ENCODE measurements at regions not wholly inside any gene's neighbourhood (a gene's known extent, or its start where the extent isn't known, plus 50 kb on each side); places are given as distances from the start of the nearest gene placed in this dataset.

GRCh38 chr2:61753512-61753911, 100.3 kb downstream of the FAM161A start:
- Histone ChIP-seq H4K8ac (ENCODE audit: extremely low read depth, insufficient read depth, low read length) (no peak overlapping the region), H2BK20ac (ENCODE audit: low read length) (no peak overlapping the region), H3K9me3 (ENCODE audit: insufficient read depth in 2 of 2, low read depth in 1 of 2, low read length in 1 of 2) (no peaks in the 10 kb centered on the region; a peak in 1 of 4 replicates), H3K36me3 (ENCODE audit: control insufficient read depth in 2 of 4, insufficient read depth in 4 of 4, low read length in 3 of 4) (no peaks in the 10 kb centered on the region), H2AK5ac (ENCODE audit: low read depth, low read length) (no peak overlapping the region), H2BK5ac (ENCODE audit: low read depth, low read length) (no peak overlapping the region), H2BK12ac (ENCODE audit: low read depth, low read length) (no peak overlapping the region), H3K23me2 (ENCODE audit: low read depth, low read length) (no peaks in the 10 kb centered on the region), H3K56ac (replicated peaks; ENCODE audit: insufficient read length, low read depth, low read length) (no peak overlapping the region), H3K4me3 (ENCODE audit: extremely low read depth in 1 of 4, insufficient read depth in 2 of 4, low read depth in 3 of 4, low read length in 4 of 4) (no peak overlapping the region), H3K4me1 (replicated peaks in 1 of 4; ENCODE audit: control insufficient read depth in 3 of 4, insufficient read depth in 4 of 4, low read length in 3 of 4) (no peaks in the 10 kb centered on the region), H3K23ac (ENCODE audit: insufficient read length) (no peak overlapping the region), H2BK120ac (replicated peaks; ENCODE audit: low read depth, low read length) (no peak overlapping the region), H2BK15ac (ENCODE audit: low read length) (no peak overlapping the region), H4K91ac (replicated peaks; ENCODE audit: insufficient read length, low read length) (no peak overlapping the region), H2AFZ (ENCODE audit: low read length) (no peak overlapping the region), H4K20me1 (replicated peaks in 1 of 2; ENCODE audit: control insufficient read depth in 1 of 2, insufficient read depth in 2 of 2, low read length in 2 of 2) (no peaks in the 10 kb centered on the region), H3K27me3 (replicated peaks in 1 of 4; ENCODE audit: control insufficient read depth in 3 of 4, extremely low read depth in 1 of 4, insufficient read depth in 3 of 4, low read length in 3 of 4) (no peaks in the 10 kb centered on the region), H3K14ac (ENCODE audit: insufficient read length) (no peak overlapping the region), H3K4ac (replicated peaks; ENCODE audit: insufficient read length, low read depth, low read length) (no peak overlapping the region), H3K27ac (ENCODE audit: low read depth, low read length) (no peak overlapping the region), H3K79me1 (ENCODE audit: low read depth, low read length) (no peaks in the 10 kb centered on the region), H3K4me2 (ENCODE audit: insufficient read depth in 1 of 2, low read depth in 2 of 2, low read length in 2 of 2) (no peak overlapping the region), H3K9ac (replicated peaks in 1 of 4; ENCODE audit: extremely low read depth in 1 of 4, low read depth in 3 of 4, low read length in 3 of 4) (no peak overlapping the region), H3K79me2 (ENCODE audit: control insufficient read depth in 1 of 2, insufficient read depth in 2 of 2, low read length in 2 of 2) (no peaks in the 10 kb centered on the region), H3K18ac (ENCODE audit: extremely low read depth, low read length) (no peak overlapping the region), H4K5ac (ENCODE audit: insufficient read length, low read depth, low read length) (no peak overlapping the region)
- POLR2A ChIA-PET (ENCODE audit: partially characterized antibody): interaction anchor here (0.7 kb wide), 1 partner anchor 10 kb away, joined by 3 read pairs; no protein-coding TSS in a partner anchor
- no peak for DNase-seq (ENCODE audit: low read depth in 1 of 2, low spot score in 2 of 2)
- WGBS, 2 experiments (ENCODE audit: extremely low coverage in 1 of 2, insufficient coverage in 1 of 2, insufficient read length in 1 of 2, insufficient replicate concordance in 2 of 2, low coverage in 1 of 2, low lambda C conversion rate in 2 of 2, missing lambda C conversion rate in 1 of 2): 41% methylated on average over 1 of the region's 1 CpG; no CpG with 5 or more reads in 1 of the 2 experiments
- no peak for FAIRE-seq
- CTCF ChIA-PET (ENCODE audit: partially characterized antibody): no interaction called here
- TF ChIP-seq NRF1 (IDR thresholded peaks at IDR 0.05; ENCODE audit: low read depth, low read length) (no peak), BACH1 (IDR thresholded peaks at IDR 0.05; ENCODE audit: low read length) (no peak), RFX5 (IDR thresholded peaks at IDR 0.05; ENCODE audit: borderline replicate concordance, low read depth, low read length) (no peak), JUN (IDR thresholded peaks at IDR 0.05; ENCODE audit: low read depth, low read length) (no peak), MAX (IDR thresholded peaks at IDR 0.05) (no peak), ATF2 (IDR thresholded peaks at IDR 0.05; ENCODE audit: low read length) (no peak), TBP (IDR thresholded peaks at IDR 0.05; ENCODE audit: low read depth, low read length) (no peak), USF2 (IDR thresholded peaks at IDR 0.05; ENCODE audit: low read length) (no peak), CBX8 (IDR thresholded peaks at IDR 0.05; ENCODE audit: borderline replicate concordance, low read depth, low read length) (no peak), SP1 (IDR thresholded peaks at IDR 0.05; ENCODE audit: low read depth, low read length) (no peak), ATF3 (IDR thresholded peaks at IDR 0.05; ENCODE audit: insufficient read depth, low read depth, low read length) (no peak)

Data from H1 (cell line).